ENCODE measurements at regions not wholly inside any gene's neighbourhood (a gene's known extent, or its start where the extent isn't known, plus 50 kb on each side); places are given as distances from the start of the nearest gene placed in this dataset.

- TF ChIP-seq CTCF (IDR thresholded peaks at IDR 0.05): no peak
- TF ChIP-seq POLR2A (IDR thresholded peaks at IDR 0.05): no peak
Observed at GRCh38 chr10:44314802-44315460, 70.0 kb downstream of the CXCL12 start.
